Activated CD4-positive, alpha-beta T cell treated with anti-CD3 and anti-CD28 coated beads, Interleukin-2, amount 50 U/mL, for 4 hours (primary cell): ENCODE measurements at regions not wholly inside any gene's neighbourhood (a gene's known extent, or its start where the extent isn't known, plus 50 kb on each side); places are given as distances from the start of the nearest gene placed in this dataset.

Source experiments
- DNase-seq, 2 experiments: peaks; one replicate each; pipeline ENCODE4 v3.0.0-alpha.2; 2020

- DNase-seq, result no peak
These were observed 52.5 kb upstream of the RPL34 start for GRCh38 chr4:108567831-108568230.

- DNase-seq, result no peak
These were observed 59.3 kb upstream of the RPL34 start for GRCh38 chr4:108561116-108561515.

- DNase-seq, result no peak
These were observed 59.8 kb upstream of the RPL34 start for GRCh38 chr4:108560616-108561015.

GRCh38 chr4:108559911-108560310 lies 60.5 kb upstream of the RPL34 start:
- DNase-seq, result no peak

- DNase-seq, result no peak
These were observed 61.1 kb upstream of the RPL34 start for GRCh38 chr4:108559068-108559793.

GRCh38 chr4:108556588-108557200 lies 63.7 kb upstream of the RPL34 start:
- DNase-seq, result no peak

- DNase-seq, result no peak
These were observed 64.2 kb upstream of the RPL34 start for GRCh38 chr4:108556166-108556565.

GRCh38 chr4:108555701-108556100 lies 64.7 kb upstream of the RPL34 start:
- no peak for DNase-seq

- DNase-seq, result no peak
These were observed 72.7 kb upstream of the RPL34 start for GRCh38 chr4:108547682-108548081.

- no peak for DNase-seq
These were observed 73.6 kb upstream of the RPL34 start for GRCh38 chr4:108546728-108547127.

- DNase-seq, result no peak
These were observed 75.9 kb upstream of the RPL34 start for GRCh38 chr4:108544481-108544880.

GRCh38 chr4:108543359-108543968 lies 76.9 kb upstream of the RPL34 start:
- no peak for DNase-seq

- no peak for DNase-seq
These were observed 79.8 kb upstream of the RPL34 start for GRCh38 chr4:108540536-108540935.

- no peak for DNase-seq
These were observed 83.8 kb upstream of the RPL34 start for GRCh38 chr4:108536577-108536976.

- no peak for DNase-seq
These were observed 84.6 kb upstream of the RPL34 start for GRCh38 chr4:108535757-108536156.

GRCh38 chr4:108533876-108534275 lies 86.5 kb upstream of the RPL34 start:
- no peak for DNase-seq

GRCh38 chr4:108533245-108533844 lies 87.0 kb upstream of the RPL34 start:
- DNase-seq, result no peak

GRCh38 chr4:108532738-108533137 lies 87.6 kb upstream of the RPL34 start:
- no peak for DNase-seq

- no peak for DNase-seq
These were observed 88.2 kb upstream of the RPL34 start for GRCh38 chr4:108532187-108532586.

GRCh38 chr4:108531461-108531860 lies 88.9 kb upstream of the RPL34 start:
- DNase-seq, result no peak

GRCh38 chr4:108529984-108530905 lies 90.1 kb upstream of the RPL34 start:
- no peak for DNase-seq

- DNase-seq, result no peak
These were observed 91.3 kb upstream of the RPL34 start for GRCh38 chr4:108529102-108529501.

GRCh38 chr4:108527723-108528122 lies 92.7 kb upstream of the RPL34 start:
- peak in 1 of 2 experiments; percentile 6 for DNase-seq
